AG04450 (cell line): ENCODE measurements at regions not wholly inside any gene's neighbourhood (a gene's known extent, or its start where the extent isn't known, plus 50 kb on each side); places are given as distances from the start of the nearest gene placed in this dataset.

ENCODE experiments used
- CTCF ChIA-PET: fragments of 300-600, 350-600 bp; formaldehyde crosslinking; extraction: SDS; loops from one replicate; lab custom pipeline; 2022; ENCODE audit warnings: antibody characterized with exemption, inconsistent platforms; lab: Charles Lee
- POLR2A ChIA-PET: fragments of 350-600 bp; formaldehyde crosslinking; extraction: SDS; loops from one replicate; lab custom pipeline; 2021; ENCODE audit warnings: antibody characterized with exemption, inconsistent platforms; lab: Yijun Ruan, JAX
- DNase-seq: peaks from one replicate; pipeline ENCODE4 v3.0.0-alpha.2; 2011; ENCODE audit warnings: low read depth, low spot score
- H3K27ac ChIP-seq: one replicate; pipeline ENCODE4 v1.5.1; 2012; ENCODE audit warnings: low read depth, low read length, control low read depth
- H3K27me3 ChIP-seq: one replicate; pipeline ENCODE4 v1.6.0; 2012; ENCODE audit warnings: low read length; ENCODE audit not compliant: control insufficient read depth, insufficient read depth
- H3K4me3 ChIP-seq: 2 replicates; pipeline ENCODE4 v1.5.1; 2011; ENCODE audit warnings: mild to moderate bottlenecking, low read depth, low read length, control low read depth
- H3K9me3 ChIP-seq: 2 replicates; pipeline ENCODE4 v1.5.1; 2012; ENCODE audit warnings: low read length; ENCODE audit not compliant: control insufficient read depth, insufficient read depth
- TF ChIP-seq, protein P1 (sequence below): IDR thresholded peaks from 2 replicates; pipeline ENCODE4 v1.5.1; 2011; ENCODE audit warnings: low read depth, low read length, control low read depth, inconsistent platforms

DNA sequence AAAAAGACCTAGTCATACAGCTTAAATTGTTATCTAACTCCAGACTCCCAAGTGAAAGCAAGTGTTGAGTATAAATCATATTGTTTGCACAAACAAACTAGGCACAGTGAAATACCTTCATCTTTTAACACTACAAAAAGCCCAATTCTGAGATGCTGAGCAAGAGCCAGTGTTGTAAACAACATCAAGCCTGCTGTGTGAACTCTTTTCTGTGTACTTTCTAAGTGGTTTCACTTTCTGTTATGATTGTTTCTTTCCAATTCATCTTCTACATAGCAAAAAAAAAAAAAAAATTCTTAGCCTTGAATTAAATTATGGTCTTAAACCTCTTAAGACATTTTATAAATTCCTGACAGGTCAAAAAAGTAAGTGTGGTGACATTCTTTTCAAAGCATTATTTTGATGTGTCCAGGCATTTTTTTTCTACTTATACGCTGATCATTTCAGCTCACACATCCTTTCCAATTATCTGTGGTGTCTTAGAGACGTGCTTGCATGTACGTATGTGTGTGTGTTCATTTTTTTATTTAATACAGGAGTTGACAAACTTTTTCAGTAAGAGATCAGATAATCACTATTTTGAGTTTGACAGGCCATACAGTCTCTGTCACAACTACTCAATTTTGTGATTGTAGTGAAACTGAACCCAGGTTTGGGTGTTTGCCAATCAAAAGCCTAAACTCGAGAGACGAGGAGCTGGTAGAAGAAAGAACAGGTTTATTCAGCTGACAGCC is 556.1 kb downstream of the CDH9 start:
- POLR2A ChIA-PET: no interaction called here
- Histone ChIP-seq H3K4me3 (no peak overlapping the region), H3K27ac (no peak overlapping the region)

DNA sequence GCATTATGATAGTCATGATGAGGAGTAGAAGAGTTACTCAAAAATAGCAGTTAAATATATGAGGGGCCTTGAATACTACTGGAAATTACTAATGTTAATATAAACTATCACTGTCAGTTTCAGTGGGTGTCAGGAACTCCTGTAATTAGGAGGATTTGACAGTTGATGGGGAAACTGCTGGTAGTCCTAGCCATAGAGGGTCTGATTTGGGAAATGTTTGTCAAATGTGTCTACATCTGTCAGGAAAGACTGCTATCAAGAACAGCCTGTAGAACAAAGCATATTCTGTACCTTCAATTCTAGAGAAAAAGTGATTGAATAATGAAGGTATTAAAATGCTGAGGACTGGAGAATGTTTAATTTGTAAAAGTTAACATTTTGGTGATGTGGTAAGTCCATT is 567.9 kb downstream of the CDH9 start:
- Histone ChIP-seq H3K27ac (no peak overlapping the region), H3K27me3 (no peaks in the 10 kb centered on the region), H3K9me3 (peaks cover 4% of the 10 kb centered on the region), H3K4me3 (no peak overlapping the region)
- DNase-seq: no peak
- CTCF ChIA-PET: no interaction called here
- POLR2A ChIA-PET: no interaction called here
- TF ChIP-seq, protein P1, sequence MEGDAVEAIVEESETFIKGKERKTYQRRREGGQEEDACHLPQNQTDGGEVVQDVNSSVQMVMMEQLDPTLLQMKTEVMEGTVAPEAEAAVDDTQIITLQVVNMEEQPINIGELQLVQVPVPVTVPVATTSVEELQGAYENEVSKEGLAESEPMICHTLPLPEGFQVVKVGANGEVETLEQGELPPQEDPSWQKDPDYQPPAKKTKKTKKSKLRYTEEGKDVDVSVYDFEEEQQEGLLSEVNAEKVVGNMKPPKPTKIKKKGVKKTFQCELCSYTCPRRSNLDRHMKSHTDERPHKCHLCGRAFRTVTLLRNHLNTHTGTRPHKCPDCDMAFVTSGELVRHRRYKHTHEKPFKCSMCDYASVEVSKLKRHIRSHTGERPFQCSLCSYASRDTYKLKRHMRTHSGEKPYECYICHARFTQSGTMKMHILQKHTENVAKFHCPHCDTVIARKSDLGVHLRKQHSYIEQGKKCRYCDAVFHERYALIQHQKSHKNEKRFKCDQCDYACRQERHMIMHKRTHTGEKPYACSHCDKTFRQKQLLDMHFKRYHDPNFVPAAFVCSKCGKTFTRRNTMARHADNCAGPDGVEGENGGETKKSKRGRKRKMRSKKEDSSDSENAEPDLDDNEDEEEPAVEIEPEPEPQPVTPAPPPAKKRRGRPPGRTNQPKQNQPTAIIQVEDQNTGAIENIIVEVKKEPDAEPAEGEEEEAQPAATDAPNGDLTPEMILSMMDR: no peak

More for the DNA sequence above, 556.1 kb downstream of the CDH9 start:
- DNase-seq: no peak
- Histone ChIP-seq H3K9me3 (peaks cover 14% of the 10 kb centered on the region), H3K27me3 (no peaks in the 10 kb centered on the region)
- TF ChIP-seq, protein P1: no peak
- CTCF ChIA-PET: no interaction called here

DNA sequence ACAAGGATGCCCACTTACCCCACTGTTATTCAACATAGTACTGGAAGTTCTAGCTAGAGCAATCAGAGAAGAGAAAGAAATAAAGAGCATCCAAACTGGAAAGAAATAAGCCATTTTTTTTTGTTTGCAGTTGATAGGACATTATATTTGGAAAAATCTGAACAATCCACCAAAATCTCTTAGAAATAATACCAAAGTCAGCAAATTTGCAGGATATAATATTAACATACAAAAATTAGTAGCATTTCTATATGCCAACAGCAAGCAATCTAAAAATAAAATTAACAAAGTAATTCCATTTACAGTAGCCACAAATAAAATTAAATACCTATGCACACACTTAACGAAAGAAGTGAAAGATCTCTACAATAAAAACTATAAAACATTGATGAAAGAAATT is 599.3 kb downstream of the CDH9 start:
- POLR2A ChIA-PET: no interaction called here
- DNase-seq: no peak
- H3K27ac ChIP-seq: no peak overlapping the region
- no peaks in the 10 kb centered on the region for H3K27me3 ChIP-seq
- peaks cover 3% of the 10 kb centered on the region; the same call in 1 of the 2 replicates for H3K9me3 ChIP-seq
- TF ChIP-seq, protein P1: no peak
- CTCF ChIA-PET: no interaction called here
- no peak overlapping the region for H3K4me3 ChIP-seq

DNA sequence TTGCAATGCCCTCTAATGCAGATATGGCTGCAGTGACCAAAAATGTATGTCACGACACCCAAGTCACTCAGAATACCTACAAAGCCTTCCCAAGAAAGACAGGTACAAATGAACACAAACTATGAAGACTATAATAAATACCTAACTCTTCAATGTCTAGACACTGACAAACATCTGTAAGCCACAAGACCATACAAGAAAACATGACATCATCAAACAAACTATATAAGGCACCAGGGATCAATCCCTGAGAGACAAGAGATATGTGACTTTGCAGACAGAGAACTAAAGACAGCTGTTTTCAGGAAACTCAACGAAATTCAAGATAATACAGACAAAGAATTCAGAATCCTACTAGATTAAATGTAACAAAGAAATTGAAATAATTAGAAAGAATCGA is 603.7 kb downstream of the CDH9 start:
- DNase-seq: no peak
- Histone ChIP-seq H3K27ac (no peak overlapping the region), H3K9me3 (peaks cover 15% of the 10 kb centered on the region; the same call in 1 of the 2 replicates), H3K4me3 (no peak overlapping the region), H3K27me3 (no peaks in the 10 kb centered on the region)
- ChIA-PET POLR2A (no interaction called here), CTCF (no interaction called here)
- TF ChIP-seq, protein P1: no peak

DNA sequence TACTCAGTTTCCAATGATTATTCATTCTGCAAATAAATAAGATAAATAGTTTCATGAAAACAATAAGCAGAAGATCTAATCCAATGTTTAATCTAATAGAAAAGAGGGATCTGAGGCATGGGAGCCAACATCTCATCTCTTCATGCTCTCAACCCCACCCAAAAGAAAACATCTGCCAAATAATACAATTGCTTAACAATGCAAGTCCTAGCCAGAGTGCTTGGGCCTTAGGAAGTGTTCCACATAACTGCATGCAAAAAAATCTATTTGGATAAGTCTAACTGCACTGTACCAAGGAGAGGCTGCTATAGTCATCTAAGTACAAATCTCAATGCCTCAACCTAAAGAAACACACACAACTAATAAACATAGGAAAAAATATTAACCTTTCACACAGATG is 606.0 kb downstream of the CDH9 start:
- TF ChIP-seq, protein P1: no peak
- Histone ChIP-seq H3K27me3 (no peaks in the 10 kb centered on the region), H3K9me3 (peaks cover 15% of the 10 kb centered on the region; the same call in 1 of the 2 replicates), H3K27ac (no peak overlapping the region), H3K4me3 (no peak overlapping the region)
- DNase-seq: no peak
- POLR2A ChIA-PET: no interaction called here
- CTCF ChIA-PET: no interaction called here
